NCI-H526 treated with DMSO at 0.1 percent for 48 hours (cell line): ENCODE measurements at regions not wholly inside any gene's neighbourhood (a gene's known extent, or its start where the extent isn't known, plus 50 kb on each side); places are given as distances from the start of the nearest gene placed in this dataset.

Source experiments
- DNase-seq: peaks from one replicate; lab custom pipeline; 2025; lab: John Stamatoyannopoulos, UW

DNA sequence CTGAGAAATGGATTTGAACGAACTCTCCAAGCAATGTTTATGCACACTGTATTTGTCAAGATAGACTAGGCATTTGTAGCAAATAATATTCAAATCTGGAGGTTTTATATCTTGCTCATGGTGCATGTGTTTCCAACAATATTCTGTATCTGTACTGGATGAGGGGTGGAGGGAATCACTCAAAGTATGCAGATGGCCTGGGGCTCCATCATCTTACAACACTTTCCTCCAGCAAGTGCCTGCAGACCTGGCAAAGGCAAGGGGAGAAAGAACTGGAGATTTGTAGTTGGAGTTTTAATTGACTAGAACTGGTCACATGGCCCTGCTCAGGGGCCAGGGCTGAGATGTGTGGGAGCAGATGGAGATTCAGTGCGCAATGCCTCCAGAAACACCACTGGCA lies 309.0 kb downstream of the PLK2 start:
- no peak for DNase-seq

DNA sequence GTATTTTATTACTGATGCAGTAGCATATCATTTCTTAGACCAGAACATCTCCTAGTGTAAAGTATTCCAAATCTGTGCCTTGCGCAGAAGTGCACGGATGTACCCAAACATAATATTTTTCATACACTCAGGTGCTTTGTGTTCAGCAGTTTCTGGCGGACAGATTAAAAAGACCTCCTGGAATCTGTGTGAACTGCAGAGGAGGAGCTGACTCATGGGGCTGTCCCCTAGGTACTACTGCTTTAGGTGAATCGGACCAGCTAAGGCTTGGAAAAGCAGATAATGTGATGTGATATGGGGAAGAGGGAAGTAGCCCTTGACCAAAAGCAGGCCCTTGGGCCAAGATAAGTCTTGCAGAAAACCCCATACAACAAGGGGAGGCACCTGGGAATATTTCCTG lies 310.1 kb downstream of the PLK2 start:
- no peak for DNase-seq

DNA sequence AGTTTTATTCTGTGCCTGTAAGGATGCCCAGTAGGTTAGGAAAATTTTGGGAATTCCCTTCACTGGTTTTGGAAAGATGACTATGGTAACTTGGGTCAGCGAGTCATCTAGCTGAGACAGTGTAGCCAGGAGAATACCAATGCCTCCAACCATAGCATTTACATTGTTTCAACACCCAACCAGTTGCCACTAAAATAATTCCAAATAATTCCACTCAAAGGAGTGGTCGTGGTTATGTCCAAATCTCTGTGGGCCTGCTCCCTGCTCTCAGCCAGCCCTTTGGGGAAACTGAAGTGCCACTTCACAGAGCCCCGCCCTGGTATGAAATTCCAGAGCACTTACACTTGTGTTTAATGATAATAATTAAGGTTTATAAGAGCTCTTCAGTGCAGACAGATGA lies 310.5 kb downstream of the PLK2 start:
- DNase-seq, result no peak

DNA sequence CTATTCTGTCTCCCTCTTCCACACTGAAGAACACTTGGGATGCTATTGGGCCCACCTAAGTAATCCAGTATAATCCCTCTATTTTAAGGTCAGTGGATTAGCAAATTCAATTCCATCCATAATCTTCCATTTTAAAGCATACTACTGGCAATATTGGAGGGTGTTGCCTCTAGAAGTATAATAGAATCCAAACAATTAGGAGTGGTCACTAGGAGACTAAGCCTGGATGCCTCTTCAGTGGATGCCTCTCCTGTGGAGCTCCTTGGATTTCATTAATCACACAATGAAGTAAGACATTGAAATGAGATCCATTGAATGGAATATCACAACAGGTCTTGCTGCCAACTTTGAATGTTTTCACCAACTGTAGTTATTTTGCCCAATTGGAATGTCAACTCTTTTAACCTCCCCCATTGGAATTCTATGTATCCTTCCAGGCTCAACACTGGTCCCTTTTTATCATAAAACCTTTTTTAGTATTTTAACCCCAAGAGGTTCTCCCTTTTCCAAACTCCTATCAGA lies 311.6 kb downstream of the PLK2 start:
- DNase-seq, result no peak

DNA sequence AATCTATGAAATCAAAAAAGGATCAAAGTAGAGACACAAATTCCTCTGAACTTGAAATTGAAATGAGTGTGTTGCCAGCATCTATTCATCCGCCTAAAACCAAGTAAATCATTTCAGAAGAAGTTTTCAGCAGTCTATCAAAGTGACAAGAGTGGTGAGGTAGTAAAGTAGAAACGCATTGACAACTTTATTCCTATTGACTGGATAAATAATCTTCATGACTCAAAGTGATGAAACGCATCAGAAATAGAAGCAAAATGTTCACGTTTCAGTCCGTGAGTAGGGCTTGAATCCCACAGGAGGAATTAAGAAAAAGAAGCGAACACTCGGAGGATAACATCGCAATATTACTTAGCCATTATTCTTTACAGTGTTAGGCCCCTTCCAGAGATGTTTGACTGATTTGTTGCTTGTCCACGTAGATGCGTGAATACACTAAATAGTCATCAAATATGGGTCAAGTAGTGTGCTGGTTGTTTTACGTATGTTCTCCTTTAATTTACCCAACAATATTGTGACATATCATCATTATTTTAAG lies 314.4 kb downstream of the PLK2 start:
- DNase-seq, result no peak

DNA sequence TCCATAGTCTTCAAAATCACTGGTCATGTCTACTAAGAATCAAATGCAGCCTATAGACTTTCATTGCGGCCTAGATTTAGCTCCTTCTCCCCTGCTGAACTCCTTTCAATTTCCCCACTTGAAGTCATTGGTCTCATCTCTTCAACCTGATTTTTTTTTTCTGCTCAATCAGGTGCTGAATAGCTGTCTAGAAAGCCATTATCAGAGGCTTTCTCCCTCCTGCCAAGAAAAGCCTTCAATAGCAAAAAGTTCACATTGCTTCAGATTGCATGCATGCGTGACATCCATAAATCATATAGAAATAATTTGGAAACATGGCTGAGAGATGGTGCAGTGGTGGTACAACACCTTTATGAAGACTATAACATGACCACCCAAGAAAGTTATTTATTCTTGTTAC lies 316.2 kb downstream of the PLK2 start:
- DNase-seq, result no peak

DNA sequence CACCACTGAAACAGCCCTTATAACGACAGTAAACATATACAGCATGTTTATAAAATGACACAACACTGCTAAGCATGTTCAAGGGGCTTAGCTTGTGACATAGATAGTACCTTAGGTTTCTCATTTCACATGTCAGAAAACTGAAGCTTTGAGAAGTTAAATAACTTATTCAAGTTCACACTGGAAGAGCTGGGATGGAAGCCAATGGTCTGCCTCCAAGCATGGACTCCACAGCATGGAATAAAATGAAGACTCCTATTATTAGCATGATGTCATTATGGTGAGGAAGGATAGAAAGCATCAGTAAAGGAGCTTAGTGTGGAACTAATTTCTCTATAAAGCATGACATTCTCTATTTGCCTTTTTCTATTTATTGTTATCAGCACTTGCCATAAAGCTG lies 316.7 kb downstream of the PLK2 start:
- DNase-seq, result no peak

DNA sequence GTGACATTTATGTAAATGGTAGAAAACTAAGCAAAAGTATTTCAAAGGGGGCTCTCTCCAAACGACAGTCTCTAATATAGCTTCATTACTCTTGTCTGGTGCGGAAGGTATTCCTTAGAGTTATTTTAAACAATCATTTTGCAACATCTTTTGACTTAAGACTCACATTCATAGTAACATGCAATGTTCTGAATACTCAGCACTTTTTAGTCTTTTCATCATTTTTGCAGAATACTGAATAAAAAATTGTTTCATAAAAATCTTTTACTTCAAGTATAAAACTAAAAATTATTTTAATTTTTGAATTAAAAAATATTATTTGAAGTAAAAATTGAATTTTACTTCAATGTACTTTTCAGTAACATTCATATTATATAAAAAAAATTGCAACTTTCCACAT lies 321.1 kb downstream of the PLK2 start:
- DNase-seq, result no peak

DNA sequence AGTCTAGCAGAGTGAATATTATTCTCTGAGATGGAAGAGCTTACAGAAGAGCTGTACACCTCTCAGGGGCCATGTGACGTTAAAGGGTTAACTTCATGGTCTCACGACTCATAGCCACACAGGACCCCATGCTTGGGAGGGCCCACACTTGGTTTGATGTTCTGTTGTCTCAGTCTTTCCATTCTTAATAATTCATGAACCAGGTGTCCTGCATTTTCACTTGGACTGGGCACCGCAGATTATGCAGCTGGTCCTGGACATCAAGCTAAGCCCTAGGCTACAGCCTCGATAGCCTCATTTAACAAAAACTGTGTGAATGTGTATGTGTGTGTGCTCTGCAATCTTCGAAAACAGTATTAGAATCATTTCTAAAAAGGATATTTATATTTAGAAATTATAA lies 323.5 kb downstream of the PLK2 start:
- no peak for DNase-seq

DNA sequence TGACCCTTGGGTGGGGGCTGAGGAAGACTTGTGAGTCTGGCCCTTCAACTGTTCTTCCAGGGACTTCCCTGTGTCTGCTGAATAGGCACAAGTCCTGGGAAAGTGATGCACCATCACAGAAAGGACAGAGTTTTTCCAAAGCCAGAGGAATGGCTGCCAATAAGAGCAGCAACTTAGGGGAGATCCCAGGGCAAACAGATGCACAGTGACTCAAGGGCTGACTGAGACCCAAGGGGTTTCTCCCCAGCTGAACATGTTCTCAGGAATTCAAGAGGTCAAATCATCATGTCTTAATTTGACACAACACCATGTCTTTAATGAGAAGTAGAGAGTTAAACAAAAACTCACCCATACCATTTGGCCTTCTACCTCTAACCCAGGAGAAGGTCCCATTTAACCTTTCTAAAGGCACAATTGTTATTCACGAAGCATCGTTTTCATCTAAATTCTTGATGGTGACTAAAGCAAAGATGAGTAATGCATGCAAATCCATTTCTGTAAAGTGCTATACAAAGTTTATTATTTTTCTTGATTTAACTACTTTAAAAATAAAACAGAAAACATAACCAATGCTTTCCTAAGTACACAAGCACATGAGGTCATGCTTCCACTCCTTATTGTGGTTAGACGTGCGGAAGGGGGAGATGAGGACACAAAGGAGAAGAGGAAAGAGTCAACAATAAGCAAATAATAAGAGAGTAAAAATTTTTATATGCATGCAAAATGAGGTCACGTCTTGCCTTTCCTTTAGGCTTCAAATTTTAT lies 324.1 kb downstream of the PLK2 start:
- DNase-seq, result no peak

DNA sequence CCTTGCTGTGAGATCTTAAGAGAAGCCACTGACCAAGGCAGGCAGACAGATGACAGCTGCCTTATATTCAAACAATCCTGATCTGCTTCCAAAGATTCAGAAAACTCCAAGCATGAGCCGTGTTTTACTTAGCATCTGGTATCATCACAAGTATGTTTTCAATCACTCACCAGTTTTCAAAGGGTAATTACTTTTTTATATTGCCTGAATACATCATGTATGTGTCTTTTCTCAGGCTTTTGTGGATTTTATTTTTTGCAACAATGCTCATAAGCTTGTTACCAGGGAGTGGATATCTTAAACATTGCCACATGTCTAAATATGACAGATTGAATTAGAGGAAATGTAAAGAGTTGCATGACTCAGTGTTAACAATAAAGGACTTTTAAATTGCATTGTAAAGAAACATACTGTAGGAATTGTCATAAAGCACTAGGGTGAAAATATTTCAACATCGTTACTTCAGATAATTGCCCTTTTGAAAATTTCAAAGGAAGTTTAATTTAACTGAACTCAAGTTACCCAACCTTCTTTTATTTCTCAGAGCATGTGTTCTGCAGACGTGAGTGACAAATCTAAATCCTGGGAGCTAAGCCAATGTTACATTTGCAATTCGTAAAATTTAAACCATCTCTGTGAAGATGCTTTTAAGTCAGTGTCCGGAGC lies 326.1 kb downstream of the PLK2 start:
- DNase-seq, result no peak

DNA sequence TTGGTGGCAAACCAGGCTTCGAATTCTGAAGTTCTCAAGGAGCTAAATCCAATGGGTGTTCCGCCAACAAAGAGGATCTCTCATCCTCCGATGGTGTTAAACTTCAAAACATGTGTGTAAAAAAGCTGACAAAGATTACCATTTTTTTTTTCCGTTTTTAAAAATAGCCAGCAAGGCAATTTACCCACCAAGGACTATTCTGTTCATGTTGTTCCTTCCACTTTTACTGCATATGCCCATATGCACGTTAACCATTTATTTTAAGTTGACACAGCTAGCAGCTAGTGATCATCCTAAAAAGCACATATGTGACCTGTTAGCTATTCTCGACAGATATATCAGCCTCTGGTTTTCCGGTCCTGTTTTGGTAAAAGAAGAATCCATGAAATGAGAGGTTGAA lies 326.7 kb downstream of the PLK2 start:
- DNase-seq, result no peak

DNA sequence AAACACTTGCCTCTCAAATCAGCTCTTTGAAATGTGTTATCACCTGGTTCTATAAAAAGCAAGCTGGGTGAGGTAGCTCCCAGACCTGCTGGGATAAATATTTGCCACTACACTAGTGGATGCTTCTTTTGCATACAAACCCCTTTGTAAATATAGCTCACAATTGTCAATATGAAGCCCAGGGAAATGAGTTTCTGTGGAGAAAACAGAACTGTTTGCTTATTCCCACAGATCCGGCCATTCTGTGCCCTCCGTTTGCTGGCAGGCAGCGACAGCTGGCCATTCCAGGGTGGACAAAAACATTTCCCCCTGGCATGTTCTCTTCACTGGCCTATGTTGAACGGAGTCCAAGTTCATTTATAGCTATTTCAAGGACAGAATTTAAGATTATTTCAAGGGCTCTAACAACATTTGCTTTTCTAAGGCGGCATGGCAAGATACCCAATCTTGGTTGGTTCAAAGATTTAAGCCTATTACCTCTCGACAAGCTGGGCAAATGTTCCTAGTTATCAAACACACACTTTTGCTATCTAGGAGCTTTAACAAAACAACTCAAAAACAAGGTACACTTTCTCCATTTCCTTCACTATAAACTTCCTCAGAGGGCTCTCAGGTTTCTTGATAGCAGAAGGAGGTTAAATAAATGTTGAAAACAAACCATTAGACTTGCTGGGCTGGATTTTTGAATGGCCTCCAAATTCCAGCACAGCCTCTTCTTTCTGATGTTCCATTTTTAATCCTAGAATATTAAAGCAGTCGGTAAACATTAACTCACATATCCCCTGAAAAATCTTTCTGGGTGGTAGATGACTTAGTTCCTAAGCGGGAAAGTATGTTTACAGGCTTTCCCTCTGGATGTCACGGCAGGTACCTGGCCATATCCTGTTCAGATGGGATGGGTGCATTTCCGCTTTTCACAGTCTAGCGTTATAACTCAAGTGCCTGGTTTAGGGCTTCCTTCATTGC lies 332.3 kb downstream of the PLK2 start:
- no peak for DNase-seq

DNA sequence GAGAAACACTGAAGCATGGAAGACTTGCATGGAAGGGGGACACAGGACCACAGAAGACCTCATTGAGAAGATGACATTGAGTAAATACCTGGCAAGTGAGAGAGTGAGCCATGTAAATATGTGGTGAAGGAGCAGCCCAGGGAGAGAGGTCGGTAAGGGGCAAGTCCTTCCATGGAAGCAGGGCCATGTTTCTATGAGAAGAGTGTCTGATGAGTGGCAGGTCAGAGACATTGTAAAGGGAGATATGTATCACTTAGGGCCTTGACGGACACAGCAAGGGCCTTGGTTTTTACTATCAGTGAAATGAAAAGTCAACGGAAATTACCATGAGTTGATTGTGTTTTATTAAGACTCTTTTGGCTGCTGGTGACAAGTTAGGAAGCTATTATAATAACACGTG lies 336.4 kb downstream of the PLK2 start:
- no peak for DNase-seq

DNA sequence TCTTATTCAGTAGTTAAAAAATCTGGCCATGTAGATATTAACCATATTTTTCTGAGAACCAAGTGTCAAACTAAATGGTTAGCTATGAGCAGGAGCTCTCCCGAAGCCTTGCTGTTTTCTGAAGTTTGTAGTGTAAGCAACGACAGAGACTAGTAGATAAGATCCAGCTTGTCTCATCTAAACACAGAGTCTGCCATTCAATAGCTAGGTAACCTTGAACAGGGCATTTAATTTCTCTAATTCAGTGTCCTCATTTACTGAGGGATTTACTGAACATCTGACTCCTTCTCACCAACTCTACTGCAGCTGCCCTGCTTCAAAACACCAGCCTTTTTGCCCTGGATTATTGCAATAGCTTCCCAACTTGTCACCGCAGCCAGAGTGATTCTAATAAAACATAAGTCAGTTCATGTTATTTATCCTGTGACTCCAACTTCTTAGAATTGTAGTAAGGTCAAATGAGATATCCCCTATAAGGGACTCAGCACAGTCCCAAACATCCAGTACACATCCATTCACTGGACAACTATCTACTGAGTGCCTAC lies 337.0 kb downstream of the PLK2 start:
- DNase-seq, result no peak

DNA sequence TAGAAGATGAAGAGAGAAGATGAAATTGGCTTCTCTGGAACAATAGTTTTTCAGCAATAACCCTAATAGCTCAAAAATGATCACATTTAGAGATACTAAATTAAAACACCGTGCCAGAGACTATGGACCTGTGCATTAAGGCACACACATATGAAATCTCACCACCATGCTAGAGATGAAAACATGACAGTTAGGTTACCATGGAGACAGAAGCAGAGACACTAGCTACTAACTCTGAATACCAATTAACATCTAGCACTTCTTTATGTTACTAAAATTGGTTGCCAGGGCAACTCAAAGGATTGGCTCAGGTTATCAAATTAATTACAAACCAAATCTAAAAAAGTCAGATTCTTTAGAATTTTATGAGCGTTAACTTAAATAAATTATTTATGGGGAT lies 337.7 kb downstream of the PLK2 start:
- DNase-seq, result no peak

DNA sequence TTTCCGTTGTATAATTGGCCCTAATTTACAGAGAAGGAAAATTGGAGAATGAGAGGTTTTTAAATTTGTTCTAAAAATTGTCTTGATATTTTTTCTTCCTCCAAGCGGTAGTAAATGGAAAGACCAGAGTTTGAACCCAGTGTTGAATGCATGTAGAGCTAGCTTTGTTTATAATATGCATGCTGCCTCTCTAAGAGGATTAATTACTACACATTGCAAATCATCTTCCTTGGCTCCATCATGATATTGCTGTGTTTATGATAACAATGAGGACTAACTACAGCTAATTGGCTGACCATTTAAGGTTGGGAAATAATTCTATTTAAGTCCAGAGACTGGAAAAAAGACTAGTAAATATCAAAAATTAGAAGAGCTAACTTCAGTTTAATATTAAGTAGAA lies 338.5 kb downstream of the PLK2 start:
- DNase-seq, result no peak

DNA sequence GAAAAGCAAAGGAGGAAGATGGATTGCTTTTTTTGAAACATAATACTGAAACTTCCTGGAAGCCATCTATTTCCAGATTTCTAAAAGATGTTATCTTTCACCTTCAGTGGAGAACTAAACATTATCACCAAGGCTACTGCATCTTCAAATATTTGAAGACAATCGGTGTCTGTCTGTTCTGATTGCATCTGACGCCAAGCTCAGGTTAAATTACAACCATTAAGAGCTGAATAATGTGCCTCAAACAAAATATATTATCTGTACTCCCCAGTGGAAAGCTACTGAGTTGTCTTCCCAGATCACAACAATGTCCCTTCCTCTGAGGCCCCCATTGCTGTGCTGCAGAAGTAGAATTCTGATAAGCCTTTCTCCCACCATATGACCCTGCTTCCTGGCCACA lies 342.3 kb downstream of the PLK2 start:
- DNase-seq, result no peak

DNA sequence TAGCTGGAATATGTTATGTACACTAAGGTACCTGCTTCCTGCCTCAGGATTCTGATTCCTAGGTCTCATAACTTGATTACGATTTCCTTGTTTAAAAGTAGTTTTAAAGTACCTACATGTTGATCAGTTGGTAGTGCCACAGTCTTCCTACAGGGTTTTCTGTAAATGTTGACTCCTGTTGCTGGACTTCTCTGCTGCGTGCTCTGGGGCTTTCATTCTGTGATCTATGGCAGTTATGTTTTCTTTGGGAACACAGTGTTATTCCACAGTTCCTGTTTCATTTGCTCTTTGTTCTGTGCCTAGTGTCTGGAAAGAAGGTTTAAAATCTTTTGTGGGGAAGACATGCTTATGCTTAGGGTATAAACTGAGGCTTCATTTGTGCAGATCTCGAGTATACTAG lies 343.5 kb downstream of the PLK2 start:
- DNase-seq, result no peak

DNA sequence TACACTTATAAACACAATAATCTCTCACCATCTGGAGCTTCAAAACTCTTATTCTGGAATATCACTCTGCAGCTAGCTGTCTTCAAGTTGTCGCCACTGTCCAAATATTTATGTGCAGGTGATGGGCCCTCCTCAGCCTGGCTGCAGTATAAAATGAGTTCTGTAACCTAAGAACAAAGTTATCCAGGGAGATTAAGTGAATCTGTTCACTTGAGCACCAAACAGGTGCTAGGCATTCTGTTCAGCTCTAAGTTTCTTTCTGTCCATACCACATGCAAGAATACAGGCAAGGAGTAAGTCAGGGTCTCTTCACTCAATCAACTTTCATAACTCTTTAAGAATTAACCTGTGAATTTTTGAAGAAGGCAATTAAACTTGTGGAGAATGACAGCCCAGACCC lies 344.1 kb downstream of the PLK2 start:
- no peak for DNase-seq

DNA sequence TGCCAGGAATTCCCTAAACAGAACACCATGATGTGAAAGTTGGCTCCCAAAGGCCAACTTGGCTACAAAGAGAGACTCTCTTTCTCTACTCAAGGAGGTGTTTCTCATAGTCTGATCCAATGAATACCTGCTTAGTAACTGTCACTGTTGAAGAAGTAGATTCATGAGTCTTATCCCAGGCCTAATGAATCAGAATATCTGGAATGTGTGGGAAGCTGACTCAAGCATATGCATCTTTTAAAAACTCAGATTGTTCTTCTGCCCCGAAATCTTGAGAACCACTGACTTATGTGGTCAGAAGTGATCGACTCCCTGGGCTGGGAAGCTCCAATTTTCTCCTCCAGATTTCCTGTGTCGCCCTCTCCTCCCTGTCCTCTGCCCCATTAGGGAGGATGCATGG lies 345.6 kb downstream of the PLK2 start:
- DNase-seq, result no peak

DNA sequence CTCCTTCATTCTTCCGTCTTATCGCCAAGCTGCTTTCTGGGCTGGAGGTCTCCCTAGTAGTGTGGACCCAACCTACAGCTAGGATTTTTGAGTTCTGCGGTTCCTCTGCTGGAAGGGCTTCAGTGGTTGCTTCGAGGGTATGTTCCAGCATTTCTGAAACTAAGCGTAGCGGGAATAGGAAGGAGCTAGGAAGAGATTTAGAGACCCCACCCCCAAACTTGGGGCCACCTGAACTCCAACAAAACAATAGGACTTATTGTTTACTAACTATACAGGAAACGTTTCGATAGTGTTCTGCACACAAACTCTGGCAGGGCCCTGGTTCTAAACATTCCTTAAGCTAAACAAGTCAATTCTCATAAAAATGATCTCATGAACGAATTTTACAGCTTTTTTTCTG lies 346.7 kb downstream of the PLK2 start:
- no peak for DNase-seq
